Activated CD4-positive, alpha-beta T cell treated with anti-CD3 and anti-CD28 coated beads, Interleukin-2, Interleukin-6, amounts not matched to agents 100 ng/mL and 50 ng/mL, durations not matched to agents 16 hours and 8 hours (primary cell): ENCODE measurements at regions not wholly inside any gene's neighbourhood (a gene's known extent, or its start where the extent isn't known, plus 50 kb on each side); places are given as distances from the start of the nearest gene placed in this dataset.
"Not testable (repeated sequence)": the region's sequence is repeated elsewhere in the genome, so short reads cannot be mapped to it uniquely, and the experiment has no call there.

ENCODE experiments used
- DNase-seq: peaks from one replicate; pipeline ENCODE4 v3.0.0-alpha.2; 2020

- DNase-seq = not testable (repeated sequence)
Measured at GRCh38 chr3:166500420-166500819, 663.2 kb upstream of the BCHE start.

- DNase-seq = no peak
Measured at GRCh38 chr3:166499636-166500035, 662.4 kb upstream of the BCHE start.

GRCh38 chr3:166498446-166498845, 661.2 kb upstream of the BCHE start:
- DNase-seq = no peak

GRCh38 chr3:166489826-166490225, 652.6 kb upstream of the BCHE start:
- no peak for DNase-seq

GRCh38 chr3:166488977-166489672, 651.9 kb upstream of the BCHE start:
- no peak for DNase-seq

GRCh38 chr3:166484470-166484869, 647.2 kb upstream of the BCHE start:
- DNase-seq = no peak

- DNase-seq = no peak
Measured at GRCh38 chr3:166481340-166481739, 644.1 kb upstream of the BCHE start.

- no peak for DNase-seq
Measured at GRCh38 chr3:166478356-166478755, 641.1 kb upstream of the BCHE start.

- DNase-seq = no peak
Measured at GRCh38 chr3:166473501-166473900, 636.3 kb upstream of the BCHE start.

- no peak for DNase-seq
Measured at GRCh38 chr3:166472015-166472414, 634.8 kb upstream of the BCHE start.

- no peak for DNase-seq
Measured at GRCh38 chr3:166471074-166471767, 634.0 kb upstream of the BCHE start.

GRCh38 chr3:166462891-166463470, 625.8 kb upstream of the BCHE start:
- no peak for DNase-seq

- DNase-seq = no peak
Measured at GRCh38 chr3:166461626-166462025, 624.4 kb upstream of the BCHE start.

GRCh38 chr3:166457382-166457781, 620.2 kb upstream of the BCHE start:
- DNase-seq = no peak

GRCh38 chr3:166456286-166456685, 619.1 kb upstream of the BCHE start:
- no peak for DNase-seq

GRCh38 chr3:166455744-166456143, 618.5 kb upstream of the BCHE start:
- no peak for DNase-seq

GRCh38 chr3:166453478-166453877, 616.3 kb upstream of the BCHE start:
- DNase-seq = no peak

GRCh38 chr3:166451997-166452396, 614.8 kb upstream of the BCHE start:
- DNase-seq = no peak

- no peak for DNase-seq
Measured at GRCh38 chr3:166447513-166447912, 610.3 kb upstream of the BCHE start.

- no peak for DNase-seq
Measured at GRCh38 chr3:166446986-166447385, 609.8 kb upstream of the BCHE start.

- no peak for DNase-seq
Measured at GRCh38 chr3:166446291-166446690, 609.1 kb upstream of the BCHE start.

GRCh38 chr3:166445865-166446264, 608.6 kb upstream of the BCHE start:
- no peak for DNase-seq

GRCh38 chr3:166444756-166445155, 607.5 kb upstream of the BCHE start:
- DNase-seq = no peak

- DNase-seq = no peak
Measured at GRCh38 chr3:166444336-166444735, 607.1 kb upstream of the BCHE start.
